Lung (tissue), 11 donors: ENCODE measurements at regions not wholly inside any gene's neighbourhood (a gene's known extent, or its start where the extent isn't known, plus 50 kb on each side); places are given as distances from the start of the nearest gene placed in this dataset.

ENCODE experiments used
- ATAC-seq: fragments of 200-7000 bp; cut with Tn5 transposase; one replicate; pipeline ENCODE4 v1.9.1; 2020; ENCODE audit warnings: moderate number of reproducible peaks; ENCODE audit not compliant: insufficient read depth, low FRiP score
- DNase-seq, 3 donors: peaks; one replicate each; pipeline ENCODE4 v3.0.0-alpha.2; 2013 to 2017
- H3K27ac ChIP-seq, 2 donors: one replicate each; pipeline ENCODE4 v1.5.1; 2013; ENCODE audit warnings: mild to moderate bottlenecking in 2 of 2, moderate library complexity in 2 of 2, control low read depth in 1 of 2, inconsistent platforms in 1 of 2, low read depth in 1 of 2, low read length in 1 of 2
- H3K27me3 ChIP-seq, 3 donors: one replicate each; pipeline ENCODE4 v1.5.1; 2013; ENCODE audit warnings: low read length in 2 of 3; ENCODE audit not compliant: control insufficient read depth in 3 of 3, insufficient read depth in 3 of 3
- H3K36me3 ChIP-seq, 4 donors: one replicate each; pipeline ENCODE4 v1.5.1; 2013; ENCODE audit warnings: low read length in 4 of 4, mild to moderate bottlenecking in 1 of 4, moderate library complexity in 1 of 4; ENCODE audit not compliant: control insufficient read depth in 4 of 4, insufficient read depth in 4 of 4
- H3K4me1 ChIP-seq, 5 donors: one replicate each; pipeline ENCODE4 v1.5.1; 2013; ENCODE audit warnings: low read length in 5 of 5, mild to moderate bottlenecking in 2 of 5, moderate library complexity in 1 of 5; ENCODE audit not compliant: control insufficient read depth in 5 of 5, insufficient read depth in 5 of 5
- H3K4me3 ChIP-seq: one replicate; pipeline ENCODE4 v1.5.1; 2013; ENCODE audit warnings: mild to moderate bottlenecking, control low read depth, moderate library complexity
- H3K9ac ChIP-seq, 2 donors: one replicate each; pipeline ENCODE4 v1.5.1; 2013; ENCODE audit warnings: low read length in 2 of 2, control low read depth in 1 of 2; ENCODE audit not compliant: insufficient read depth in 1 of 2
- H3K9me3 ChIP-seq, 4 donors: one replicate each; pipeline ENCODE4 v1.5.1; 2013; ENCODE audit warnings: low read length in 3 of 4, mild to moderate bottlenecking in 1 of 4, moderate library complexity in 1 of 4; ENCODE audit not compliant: control insufficient read depth in 4 of 4, insufficient read depth in 3 of 4
- CTCF ChIP-seq: IDR thresholded peaks from 2 replicates; pipeline ENCODE4 v1.5.1; 2012; ENCODE audit warnings: mild to moderate bottlenecking; ENCODE audit errors: control extremely low read depth, extremely low read depth
- WGBS, 2 donors: extraction: QIAGEN DNeasy Blood & Tissue Kit; methylation state at CpG; one replicate each; pipeline ENCODE4 v1.1.7; 2013; 5-methylcytosine and 5-hydroxymethylcytosine counted together
- donor health status: control.
- donor health status: control.
- donor health status: Bipolar disorder and iron deficiency.
- donor health status: healthy.
- donor health status: DM: yes; HTN: yes; CAD: no.

- 54 to 75% methylated on average over 2 of the region's 2 CpGs for WGBS, 2 donors
- Histone ChIP-seq H3K9me3 (peaks cover 0 to 12% (median 5%) of the 10 kb centered on the region in 4 donors), H3K4me3 (no peak overlapping the region), H3K9ac (no peak overlapping the region), H3K36me3 (no peaks in the 10 kb centered on the region), H3K27me3 (no peaks in the 10 kb centered on the region), H3K27ac (no peak overlapping the region), H3K4me1 (no peaks in the 10 kb centered on the region)
- TF ChIP-seq CTCF, result no peak
- ATAC-seq, result no peak
- no peak for DNase-seq
Measured at GRCh38 chr3:35183927-35184675, 455.2 kb upstream of the ARPP21 start.

GRCh38 chr3:35184775-35185174, 454.6 kb upstream of the ARPP21 start:
- ATAC-seq (no peak), DNase-seq (peak in 1 of 3 donors; percentile 9)
- Histone ChIP-seq H3K27ac (no peak overlapping the region), H3K4me3 (no peak overlapping the region), H3K36me3 (no peaks in the 10 kb centered on the region), H3K9ac (no peak overlapping the region), H3K27me3 (no peaks in the 10 kb centered on the region), H3K9me3 (peaks cover 0 to 12% (median 5%) of the 10 kb centered on the region in 4 donors), H3K4me1 (no peaks in the 10 kb centered on the region)
- no peak for TF ChIP-seq CTCF
- WGBS, 2 donors, result 52 to 55% methylated on average over 2 of the region's 2 CpGs

GRCh38 chr3:35187908-35188307, 451.4 kb upstream of the ARPP21 start:
- DNase-seq (no peak), ATAC-seq (no peak)
- Histone ChIP-seq H3K4me3 (no peak overlapping the region), H3K27ac (no peak overlapping the region), H3K4me1 (no peaks in the 10 kb centered on the region), H3K27me3 (no peaks in the 10 kb centered on the region), H3K36me3 (no peaks in the 10 kb centered on the region), H3K9ac (no peak overlapping the region), H3K9me3 (peaks cover 0 to 2% (median 0%) of the 10 kb centered on the region in 4 donors)
- 81 to 83% methylated on average over 1 of the region's 1 CpG for WGBS, 2 donors
- no peak for TF ChIP-seq CTCF

GRCh38 chr3:35194666-35195065, 444.7 kb upstream of the ARPP21 start:
- 87 to 88% methylated on average over 1 of the region's 1 CpG for WGBS, 2 donors
- DNase-seq (no peak), ATAC-seq (no peak)
- TF ChIP-seq CTCF, result no peak
- no peaks in the 10 kb centered on the region for H3K4me1 ChIP-seq
- no peak overlapping the region for H3K27ac ChIP-seq
- no peak overlapping the region for H3K4me3 ChIP-seq
- no peaks in the 10 kb centered on the region for H3K27me3 ChIP-seq
- H3K9ac ChIP-seq, result no peak overlapping the region
- no peaks in the 10 kb centered on the region for H3K36me3 ChIP-seq
- no peaks in the 10 kb centered on the region for H3K9me3 ChIP-seq
